Psoas muscle (tissue), 7 donors: ENCODE measurements at regions not wholly inside any gene's neighbourhood (a gene's known extent, or its start where the extent isn't known, plus 50 kb on each side); places are given as distances from the start of the nearest gene placed in this dataset.

ENCODE experiments used
- ATAC-seq, 4 donors: fragments of 200-7000 bp; cut with Tn5 transposase; one replicate each; pipeline ENCODE4 v1.9.1; 2020; ENCODE audit warnings: moderate library complexity in 3 of 4, mild to moderate bottlenecking in 2 of 4
- DNase-seq, 2 donors: peaks; one replicate each; pipeline ENCODE4 v3.0.0-alpha.2; 2020
- H3K27ac ChIP-seq: fragments of 200-600 bp; one replicate; pipeline ENCODE4 v1.8.0; 2022
- H3K27me3 ChIP-seq, 3 donors: fragments of 200-600 bp in 1 of 3; one replicate each; pipeline versions ENCODE4 v1.6.1 to v1.8.0; 2013 to 2022; ENCODE audit warnings: low read length in 2 of 3, mild to moderate bottlenecking in 2 of 3, moderate library complexity in 1 of 3; ENCODE audit not compliant: insufficient read depth in 3 of 3
- H3K36me3 ChIP-seq, 2 donors: fragments of 200-600 bp in 1 of 2; one replicate each; pipeline versions ENCODE4 v1.6.1 to v1.8.0; 2013 to 2022; ENCODE audit warnings: low read depth in 1 of 2, mild to moderate bottlenecking in 1 of 2, moderate library complexity in 1 of 2; ENCODE audit not compliant: insufficient read depth in 1 of 2
- H3K4me1 ChIP-seq: fragments of 200-600 bp; one replicate; pipeline ENCODE4 v1.8.0; 2022
- H3K4me3 ChIP-seq: fragments of 200-600 bp; one replicate; pipeline ENCODE4 v1.8.0; 2022; ENCODE audit warnings: mild to moderate bottlenecking
- H3K9me3 ChIP-seq: fragments of 200-600 bp; one replicate; pipeline ENCODE4 v1.8.0; 2022
- CTCF ChIP-seq: fragments of 200-600 bp; IDR thresholded peaks from one replicate; pipeline ENCODE4 v1.8.0; 2022; ENCODE audit warnings: antibody characterized with exemption
- WGBS, 3 donors: extraction: QIAGEN DNeasy Blood & Tissue Kit; methylation state at CpG; one replicate each; pipeline versions ENCODE4 v1.1.6 to v1.1.7; 2013; 5-methylcytosine and 5-hydroxymethylcytosine counted together
- intact Hi-C, 2 donors: fragments of 100-400 bp; cut with DNase I; formaldehyde crosslinking; loops; one replicate each; pipeline versions ENCODE4 v1.11.0 to v1.14.2; 2022
- donor health status: healthy with polysubstance abuse.
- donor health status: DM: no; HTN: no; CAD: no; lungs with moderate emphysema.
- donor health status: Bipolar disorder and iron deficiency.
- donor health status: healthy.
- donor health status: DM: yes; HTN: yes; CAD: no.
- donor health status: DM: no; HTN: no; CAD: no.
- donor health status: DM: yes; HTN: yes; CAD: no.

DNA sequence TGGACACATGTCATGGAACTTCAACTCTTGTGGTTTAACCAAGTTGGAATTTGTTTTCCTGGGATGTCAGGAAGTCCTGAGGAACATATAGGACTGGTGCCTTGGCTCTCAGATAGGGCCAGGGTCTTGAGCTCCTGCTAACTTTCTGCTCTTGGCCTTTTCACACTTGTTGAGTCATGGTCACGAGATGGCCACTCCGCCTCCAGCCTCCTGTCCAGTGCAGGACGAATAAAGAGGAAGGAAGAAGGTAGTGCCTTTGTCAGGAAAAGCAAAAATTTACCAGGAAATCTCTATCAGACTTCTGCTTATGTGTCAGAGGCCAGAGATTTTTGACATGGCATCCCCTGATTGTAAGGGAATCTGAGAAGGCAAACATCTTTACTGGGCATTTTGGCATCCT is 89.1 kb upstream of the ARHGAP20 start:
- DNase-seq: no peak
- Histone ChIP-seq H3K27me3 (no peaks in the 10 kb centered on the region), H3K4me3 (no peak overlapping the region), H3K36me3 (no peaks in the 10 kb centered on the region), H3K9me3 (no peaks in the 10 kb centered on the region), H3K4me1 (no peaks in the 10 kb centered on the region), H3K27ac (no peak overlapping the region)
- intact Hi-C loops: no loop called here
- TF ChIP-seq CTCF: no peak
- ATAC-seq: no peak
- WGBS, 3 donors: 63 to 71% (median 69%) methylated on average over 3 of the region's 3 CpGs

GRCh38 chr11:110798201-110798900 is 86.1 kb upstream of the ARHGAP20 start:
- WGBS, 3 donors: 60 to 73% (median 61%) methylated on average over 6 of the region's 6 CpGs
- intact Hi-C loops: no loop called here
- Histone ChIP-seq H3K27me3 (no peaks in the 10 kb centered on the region), H3K4me1 (no peaks in the 10 kb centered on the region), H3K27ac (no peak overlapping the region), H3K36me3 (no peaks in the 10 kb centered on the region), H3K9me3 (no peaks in the 10 kb centered on the region), H3K4me3 (no peak overlapping the region)
- no peak for TF ChIP-seq CTCF
- DNase-seq: no peak
- ATAC-seq: no peak

DNA sequence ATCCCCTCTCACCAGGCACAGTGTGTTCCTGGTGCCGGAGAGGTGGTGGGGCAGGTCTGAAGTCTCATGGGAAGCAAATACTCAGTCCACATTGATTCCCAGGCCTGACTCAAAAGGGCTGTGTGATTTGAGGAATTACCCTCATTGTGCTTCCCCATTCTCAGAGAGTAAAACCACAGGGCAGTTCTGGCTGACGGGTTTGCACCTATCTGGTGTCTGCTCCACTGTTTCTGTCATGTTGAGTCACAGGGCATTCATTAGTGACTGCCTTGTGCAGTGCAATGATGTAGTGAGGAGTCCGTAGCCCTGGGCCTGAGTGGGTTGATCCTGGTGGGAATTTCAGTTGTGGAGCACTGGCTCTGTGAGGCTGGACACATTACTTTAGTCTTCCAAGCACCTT is 85.2 kb upstream of the ARHGAP20 start:
- intact Hi-C loops: no loop called here
- ATAC-seq: no peak

GRCh38 chr11:110795112-110795624 is 82.9 kb upstream of the ARHGAP20 start:
- no peaks in the 10 kb centered on the region for H3K36me3 ChIP-seq
- TF ChIP-seq CTCF: no peak
- WGBS, 3 donors: 87 to 90% (median 88%) methylated on average over 1 of the region's 1 CpG
- no peaks in the 10 kb centered on the region for H3K4me1 ChIP-seq
- intact Hi-C loops: no loop called here
- no peak overlapping the region for H3K4me3 ChIP-seq
- H3K27me3 ChIP-seq: no peaks in the 10 kb centered on the region
- no peak for ATAC-seq
- no peaks in the 10 kb centered on the region for H3K9me3 ChIP-seq
- no peak overlapping the region for H3K27ac ChIP-seq
- no peak for DNase-seq

More for the DNA sequence above, 85.2 kb upstream of the ARHGAP20 start:
- no peak for TF ChIP-seq CTCF
- Histone ChIP-seq H3K27me3 (no peaks in the 10 kb centered on the region), H3K36me3 (no peaks in the 10 kb centered on the region), H3K27ac (no peak overlapping the region), H3K4me3 (no peak overlapping the region), H3K4me1 (no peaks in the 10 kb centered on the region), H3K9me3 (no peaks in the 10 kb centered on the region)
- WGBS, 3 donors: 90 to 92% (median 92%) methylated on average over 3 of the region's 3 CpGs
- no peak for DNase-seq

GRCh38 chr11:110793556-110793955 is 81.3 kb upstream of the ARHGAP20 start:
- DNase-seq: no peak
- no peaks in the 10 kb centered on the region for H3K27me3 ChIP-seq
- ATAC-seq: no peak
- H3K27ac ChIP-seq: no peak overlapping the region
- H3K4me3 ChIP-seq: no peak overlapping the region
- TF ChIP-seq CTCF: no peak
- intact Hi-C loops: no loop called here
- H3K36me3 ChIP-seq: no peaks in the 10 kb centered on the region
- H3K9me3 ChIP-seq: no peaks in the 10 kb centered on the region
- no peaks in the 10 kb centered on the region for H3K4me1 ChIP-seq
- WGBS, 3 donors: 61 to 75% (median 64%) methylated on average over 4 of the region's 4 CpGs
